ENCODE measurements at regions not wholly inside any gene's neighbourhood (a gene's known extent, or its start where the extent isn't known, plus 50 kb on each side); places are given as distances from the start of the nearest gene placed in this dataset.
"Not testable (repeated sequence)": the region's sequence is repeated elsewhere in the genome, so short reads cannot be mapped to it uniquely, and the experiment has no call there.

DNA sequence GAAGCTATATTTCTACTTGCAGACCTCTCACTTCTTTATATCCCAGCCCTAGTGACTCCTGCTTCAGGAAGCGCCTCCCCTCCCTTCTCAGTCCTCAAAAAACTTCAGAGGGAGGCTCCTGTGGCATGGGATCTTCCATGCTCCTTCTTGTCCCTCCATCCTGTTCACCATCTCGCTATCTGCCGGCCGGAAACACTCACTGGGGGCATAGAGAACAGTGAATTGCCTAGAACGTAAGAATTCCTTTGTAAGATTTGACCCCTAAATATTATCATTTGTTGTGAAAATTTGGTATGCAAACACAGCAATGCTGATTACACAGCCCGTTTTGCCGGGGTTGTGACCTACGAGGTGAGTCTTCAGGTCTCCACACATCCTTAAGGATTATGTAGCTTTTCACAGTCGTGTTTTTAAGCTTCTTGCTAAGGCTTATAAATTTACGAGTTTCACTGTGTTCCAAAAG, 218.7 kb upstream of the ATP10A start:
- no peak for DNase-seq (ENCODE audit: low spot score)

DNA sequence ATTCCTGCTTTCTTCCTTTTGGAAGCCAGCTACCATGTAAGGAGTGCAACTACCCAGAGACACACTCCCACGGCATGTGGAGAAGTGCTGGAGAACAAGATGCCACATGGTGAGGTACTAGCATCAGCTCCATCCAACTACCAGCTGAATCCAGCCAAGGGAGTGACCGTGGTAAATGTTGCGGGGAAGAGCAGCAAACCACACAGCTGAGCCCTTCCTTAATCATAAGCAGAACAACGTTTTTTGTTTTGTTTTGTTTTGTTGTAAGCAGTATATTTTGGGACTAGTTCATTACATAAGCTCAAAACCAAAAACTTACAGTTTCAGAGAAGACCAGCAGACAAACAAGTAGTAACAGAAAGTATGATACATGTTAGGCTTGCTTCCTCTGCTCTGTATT, 212.6 kb upstream of the ATP10A start:
- no peak for DNase-seq (ENCODE audit: low spot score)

DNA sequence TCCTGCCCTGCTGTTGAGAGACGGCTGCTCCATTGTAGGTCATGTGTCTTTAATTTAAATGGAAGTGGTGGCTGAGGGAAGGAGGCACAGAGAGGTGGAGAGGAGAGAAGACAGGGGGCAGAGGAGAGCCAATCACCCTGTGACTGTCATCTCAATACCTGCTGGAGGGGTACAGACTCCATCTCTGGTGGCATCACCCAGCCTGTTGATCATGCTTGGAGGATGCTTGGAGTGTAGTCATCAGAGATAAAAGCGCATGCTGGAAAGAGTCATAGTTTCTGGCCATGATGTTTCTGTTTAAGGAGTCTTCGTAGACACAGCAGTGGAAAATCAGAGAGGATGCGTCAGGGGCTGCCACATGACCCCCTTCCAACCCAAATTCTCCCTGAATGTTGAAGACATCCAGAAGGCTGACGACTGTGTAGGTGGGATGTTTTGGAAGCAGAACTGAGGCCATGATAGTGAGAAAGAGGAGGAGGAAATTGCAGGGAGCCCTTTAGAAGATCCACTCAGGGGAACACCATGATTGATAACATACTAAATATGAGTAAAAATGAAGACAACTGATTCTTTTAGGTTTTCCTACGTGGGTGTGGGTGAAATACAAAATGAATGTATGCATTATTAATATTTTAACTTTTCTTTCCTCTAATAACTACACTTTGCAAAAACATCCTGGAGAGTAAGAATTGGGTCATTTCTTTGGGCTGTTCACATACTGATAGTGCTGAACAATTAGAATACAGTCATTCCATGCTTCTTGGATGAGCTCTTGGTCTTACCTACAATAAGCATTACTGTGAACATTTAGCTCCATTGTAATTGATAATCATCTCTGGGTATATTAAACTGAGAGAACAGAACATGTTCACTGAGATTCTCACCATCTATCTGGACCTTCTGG, 210.6 kb upstream of the ATP10A start:
- DNase-seq (ENCODE audit: low spot score): no peak

DNA sequence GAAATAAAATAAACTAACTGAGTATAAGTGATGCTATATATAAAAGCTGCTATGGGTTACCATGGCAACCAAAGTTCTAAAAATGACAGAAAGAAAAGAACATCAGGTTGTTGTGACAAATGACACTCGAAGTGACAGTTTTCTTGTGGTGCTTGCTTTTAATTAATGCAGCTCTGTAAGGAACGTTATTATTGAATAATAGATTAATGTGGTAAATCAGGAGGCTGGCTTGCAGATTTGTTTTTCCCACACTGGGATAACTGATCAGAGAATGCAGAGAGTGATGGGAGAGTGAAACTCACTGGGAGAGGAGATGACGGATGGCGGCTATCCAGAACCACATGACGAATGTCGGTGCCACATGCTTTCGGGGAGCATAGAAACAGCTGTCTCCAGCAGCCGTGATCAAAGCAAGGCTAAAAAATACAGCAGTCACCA, 207.0 kb upstream of the ATP10A start:
- DNase-seq (ENCODE audit: low spot score): no peak

DNA sequence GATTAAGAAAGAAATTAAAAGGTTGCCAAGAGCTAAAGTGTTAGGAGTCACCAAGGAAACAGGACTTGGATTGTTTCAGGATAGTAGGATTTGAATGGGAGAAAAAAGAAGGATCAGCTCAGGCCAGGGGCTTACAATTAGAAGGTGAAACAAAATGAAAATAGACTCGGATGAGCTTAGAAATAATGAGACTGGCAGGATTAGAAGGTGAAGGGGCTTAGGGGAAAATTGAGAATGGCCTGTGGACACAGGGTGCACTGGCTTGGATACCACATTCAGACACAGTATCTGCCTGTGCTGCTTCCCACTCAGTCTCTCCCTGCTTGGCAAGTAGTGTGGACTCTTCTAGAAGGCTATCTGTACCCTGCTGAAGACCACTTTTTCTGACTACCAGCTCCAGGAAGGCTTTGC, 206.1 kb upstream of the ATP10A start:
- no peak for DNase-seq (ENCODE audit: low spot score)

DNA sequence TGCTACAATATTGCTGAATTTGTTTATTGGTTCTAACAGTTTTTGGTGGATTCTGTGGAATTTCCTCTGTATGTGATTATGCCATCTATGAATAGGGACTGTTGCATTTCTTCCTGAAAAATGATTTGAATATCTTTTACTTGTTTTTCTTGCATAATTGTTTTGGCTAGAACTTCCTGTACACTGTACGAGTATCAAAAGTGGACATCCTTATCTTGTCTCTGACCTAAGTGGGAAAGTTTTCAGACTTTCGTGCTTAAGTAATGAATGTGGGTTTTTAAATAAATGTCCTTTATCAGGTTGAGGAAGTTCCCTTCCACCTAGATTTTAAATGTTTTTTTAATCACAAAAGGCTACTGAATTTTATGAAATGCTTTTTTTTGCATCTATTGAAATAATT, 203.8 kb upstream of the ATP10A start:
- no peak for DNase-seq (ENCODE audit: low spot score)

DNA sequence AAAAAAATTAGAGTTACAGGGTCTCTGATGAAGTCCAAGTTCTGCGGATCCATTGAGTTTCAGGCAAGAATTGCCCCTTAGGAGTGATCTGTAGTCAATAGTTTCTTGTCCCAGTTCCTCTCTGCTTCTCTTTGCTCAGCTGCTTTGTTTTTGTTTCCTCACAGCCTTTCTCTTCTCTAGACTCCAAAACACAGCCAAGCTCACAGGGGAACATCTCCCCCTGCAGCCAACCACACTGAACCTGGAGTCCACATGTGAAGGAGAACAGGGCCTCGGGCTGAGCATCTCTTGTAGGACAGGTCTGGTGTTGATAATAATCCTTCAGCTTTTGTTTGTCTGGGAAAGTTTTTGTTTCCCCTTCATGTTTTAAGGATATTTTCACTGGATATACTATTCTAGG, 202.6 kb upstream of the ATP10A start:
- no peak for DNase-seq (ENCODE audit: low spot score)

DNA sequence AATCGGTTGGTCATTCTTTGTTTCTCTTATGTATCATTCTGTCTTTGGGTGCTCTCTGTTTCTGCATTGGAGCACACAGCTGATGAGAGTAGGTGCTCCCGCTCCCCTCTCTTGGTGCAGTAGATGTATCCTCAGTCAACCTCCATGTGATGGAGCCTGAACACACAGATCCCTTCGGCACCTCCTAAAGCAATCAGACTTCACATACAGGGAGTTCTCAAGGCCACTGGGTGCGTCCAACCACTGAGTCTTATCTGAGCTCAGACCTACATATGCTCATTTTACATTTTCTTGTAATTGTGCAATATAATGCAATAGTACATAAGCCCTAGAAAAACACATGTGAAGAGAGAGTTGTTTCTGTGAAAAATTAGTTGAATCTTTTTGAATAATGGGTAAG, 198.1 kb upstream of the ATP10A start:
- DNase-seq (ENCODE audit: low spot score): no peak

DNA sequence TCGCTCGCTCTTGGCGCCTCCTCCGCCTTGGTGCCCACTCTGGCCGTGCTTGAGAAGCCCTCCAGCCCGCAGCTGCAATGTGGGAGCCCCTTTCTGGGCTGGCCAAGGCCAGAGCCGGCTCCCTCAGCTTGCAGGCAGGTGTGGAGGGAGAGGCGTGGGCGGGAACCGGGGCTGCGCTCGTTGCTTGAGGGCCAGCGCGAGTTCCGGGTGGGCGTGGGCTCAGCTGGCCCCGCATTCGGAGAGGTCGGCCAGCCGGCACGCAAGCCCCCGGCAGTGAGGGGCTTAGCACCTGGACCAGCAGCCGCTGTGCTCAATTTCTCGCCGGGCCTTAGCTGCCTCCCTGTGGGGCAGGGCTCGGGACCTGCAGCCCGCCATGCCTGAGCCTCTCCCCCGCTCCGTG, 193.6 kb upstream of the ATP10A start:
- not testable (repeated sequence) for DNase-seq (ENCODE audit: low spot score)

DNA sequence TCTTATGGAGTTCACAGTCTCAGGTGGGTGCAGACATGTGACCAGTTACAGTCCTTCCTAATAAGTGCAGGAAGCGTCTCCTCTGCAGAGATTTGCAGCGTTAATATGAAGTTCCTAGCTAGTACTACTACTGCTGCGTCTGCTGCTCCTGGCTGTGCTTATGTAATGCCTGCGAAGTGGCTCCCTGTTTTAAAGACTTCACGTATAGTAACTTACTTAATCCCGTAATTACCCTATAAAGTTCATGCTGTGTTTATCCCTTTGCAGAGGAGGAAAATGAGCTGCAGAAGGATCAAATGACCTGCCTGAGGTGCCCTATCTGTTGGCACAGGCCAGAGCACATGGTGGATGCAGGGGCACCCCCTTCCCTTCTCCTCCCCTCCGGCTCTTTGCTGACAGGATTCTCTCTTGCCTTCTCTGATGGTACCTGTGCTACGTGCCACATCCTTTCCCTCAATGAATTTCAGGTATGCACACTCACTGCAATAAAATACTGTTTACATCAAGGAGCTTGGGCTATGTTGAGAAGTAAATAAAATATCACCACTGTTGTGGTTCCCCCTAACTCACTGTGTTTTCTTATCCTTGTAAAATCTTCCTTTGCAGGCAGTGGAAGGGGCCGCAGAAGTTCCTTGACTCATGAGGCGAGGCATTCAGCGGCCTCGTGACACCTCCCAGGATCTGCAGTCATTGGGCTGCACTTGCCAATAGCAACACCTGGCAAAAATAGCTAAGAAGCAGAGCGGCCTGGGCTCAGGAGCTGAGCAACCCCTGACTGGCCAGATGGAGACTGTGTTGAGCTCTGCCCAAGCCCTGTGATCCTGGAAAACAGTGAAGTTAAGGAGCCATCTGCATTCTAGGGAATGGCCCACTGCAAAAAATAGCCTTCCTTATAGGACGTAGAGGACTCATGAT, 188.9 kb upstream of the ATP10A start:
- DNase-seq (ENCODE audit: low spot score): peak; percentile 69

DNA sequence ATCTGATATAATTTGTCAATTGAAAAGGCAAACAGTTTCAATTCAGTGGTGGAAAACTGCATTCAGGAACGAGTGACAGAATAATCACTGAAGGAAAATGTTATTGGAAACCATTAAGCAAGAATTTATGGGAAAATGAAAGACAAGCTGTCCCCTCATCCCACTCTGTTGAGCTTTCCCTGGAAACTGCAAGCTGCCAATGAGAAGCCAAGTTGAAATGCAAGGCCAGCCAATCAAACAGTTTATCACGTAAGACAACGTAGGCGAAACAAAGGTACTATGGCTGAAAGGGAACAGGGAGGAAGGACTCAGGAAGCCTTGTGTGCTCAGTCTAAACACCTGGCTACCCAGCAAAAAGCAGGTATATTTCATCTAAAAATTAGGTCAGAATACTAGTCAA, 187.9 kb upstream of the ATP10A start:
- no peak for DNase-seq (ENCODE audit: low spot score)

DNA sequence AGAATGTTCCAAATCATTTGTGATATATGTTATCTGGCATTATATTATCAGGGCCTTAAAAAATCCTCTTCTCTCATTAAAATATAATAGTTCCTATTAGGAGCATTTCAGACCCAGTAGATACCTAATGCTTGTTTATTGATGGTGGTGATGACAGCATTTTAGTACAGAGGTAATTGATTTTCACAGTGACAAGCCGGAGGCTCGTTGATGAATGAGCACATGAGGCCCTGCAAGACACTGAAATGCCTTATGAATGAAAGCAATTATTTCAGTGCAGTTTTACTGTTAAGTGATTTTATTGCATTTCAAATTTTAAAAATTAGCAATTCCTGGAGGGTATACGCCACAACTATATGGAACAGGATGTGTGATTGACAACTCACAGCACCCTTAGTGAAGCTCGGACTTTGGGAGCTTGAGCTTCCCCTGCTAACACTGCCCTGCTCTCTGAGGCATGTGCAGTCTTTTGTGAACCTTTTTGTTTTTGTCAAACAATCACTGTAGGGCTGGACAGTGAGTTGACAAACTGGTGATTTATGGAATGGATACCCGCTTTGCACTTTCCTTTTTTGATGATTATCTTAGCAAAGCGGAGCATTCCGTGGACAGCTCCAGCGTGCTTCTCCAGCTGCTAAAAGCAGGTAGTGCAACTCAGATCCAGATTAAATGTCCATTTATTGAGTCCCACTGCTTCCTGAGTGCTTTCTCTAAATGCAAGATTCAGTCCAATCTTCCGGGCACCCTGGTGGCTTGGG, 187.0 kb upstream of the ATP10A start:
- DNase-seq (ENCODE audit: low spot score): no peak

DNA sequence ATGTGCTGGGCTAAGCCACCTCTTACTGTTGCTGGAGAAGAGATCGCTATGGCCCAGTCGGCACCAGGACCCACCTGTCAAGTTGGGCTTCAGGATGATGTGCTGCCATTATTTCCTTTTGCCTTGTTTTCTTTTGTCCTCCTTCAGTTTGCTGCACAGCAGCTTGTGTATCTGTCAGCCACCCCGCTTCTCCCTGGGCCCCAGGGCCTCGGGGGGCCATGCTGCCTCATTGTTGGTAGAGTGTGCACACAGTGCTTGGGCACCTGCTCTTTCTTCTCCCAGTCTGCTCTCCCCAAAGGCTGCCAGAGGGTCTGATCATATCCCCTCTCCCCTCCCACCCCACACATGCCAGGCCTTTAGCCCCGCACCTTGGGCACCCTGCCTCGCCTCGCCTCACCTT, 185.5 kb upstream of the ATP10A start:
- DNase-seq (ENCODE audit: low spot score): no peak

DNA sequence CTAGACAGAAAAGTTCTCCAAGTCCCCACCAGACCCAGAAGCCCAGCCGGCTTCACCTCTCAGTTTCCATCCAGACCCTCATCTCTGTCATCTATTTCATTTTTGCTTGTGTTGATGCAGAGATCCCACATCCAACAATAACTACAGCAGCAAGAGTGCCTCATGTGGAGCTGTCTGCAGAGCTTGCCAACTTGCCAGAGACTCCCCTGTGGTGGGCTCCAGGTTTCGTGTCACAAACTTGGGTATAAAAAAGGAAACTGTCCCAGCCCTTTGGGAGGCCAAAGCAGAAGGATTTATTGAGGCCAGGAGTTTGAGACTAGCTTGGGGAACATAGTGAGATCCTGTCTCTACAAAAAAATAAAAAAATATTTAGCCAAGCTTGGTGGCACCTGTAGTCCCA, 182.4 kb upstream of the ATP10A start:
- DNase-seq (ENCODE audit: low spot score): no peak

DNA sequence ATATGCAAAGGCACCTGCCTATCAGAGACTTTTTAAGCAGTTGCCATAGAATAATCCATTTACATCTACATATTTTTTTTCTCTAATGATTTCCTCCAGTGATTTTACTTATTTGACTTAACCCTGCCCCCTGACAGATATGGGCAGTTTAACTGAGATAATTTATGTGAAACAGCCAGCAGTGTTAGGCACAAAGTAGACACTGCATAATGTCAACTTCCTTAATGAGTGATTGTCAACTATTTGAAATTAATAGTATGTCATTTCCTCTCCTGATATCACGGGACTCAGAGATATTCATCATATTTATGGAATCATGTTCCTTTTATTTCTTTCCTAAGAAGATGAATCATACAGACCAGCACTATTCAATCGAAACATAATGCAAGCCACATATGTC, 179.9 kb upstream of the ATP10A start:
- no peak for DNase-seq (ENCODE audit: low spot score)

DNA sequence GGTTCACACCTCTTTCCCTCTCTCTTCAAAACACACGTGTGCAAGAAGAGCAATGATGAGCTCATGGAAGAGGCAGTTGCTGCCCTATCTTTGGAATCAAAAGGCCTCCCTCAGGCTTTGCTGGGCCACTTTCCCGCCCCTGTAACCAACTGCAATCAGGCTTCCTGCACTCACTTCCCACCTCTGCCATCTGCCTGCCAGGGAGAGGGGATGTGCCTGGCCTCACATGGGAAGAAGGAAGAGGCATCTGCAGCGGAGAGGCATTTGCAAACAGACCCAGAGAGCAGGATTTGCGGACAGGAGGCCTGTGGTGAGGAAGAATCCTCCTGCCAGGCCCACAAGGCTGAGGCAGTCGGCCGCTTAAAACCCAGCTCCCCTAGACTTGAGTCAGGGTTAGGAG, 175.6 kb upstream of the ATP10A start:
- DNase-seq (ENCODE audit: low spot score): no peak

DNA sequence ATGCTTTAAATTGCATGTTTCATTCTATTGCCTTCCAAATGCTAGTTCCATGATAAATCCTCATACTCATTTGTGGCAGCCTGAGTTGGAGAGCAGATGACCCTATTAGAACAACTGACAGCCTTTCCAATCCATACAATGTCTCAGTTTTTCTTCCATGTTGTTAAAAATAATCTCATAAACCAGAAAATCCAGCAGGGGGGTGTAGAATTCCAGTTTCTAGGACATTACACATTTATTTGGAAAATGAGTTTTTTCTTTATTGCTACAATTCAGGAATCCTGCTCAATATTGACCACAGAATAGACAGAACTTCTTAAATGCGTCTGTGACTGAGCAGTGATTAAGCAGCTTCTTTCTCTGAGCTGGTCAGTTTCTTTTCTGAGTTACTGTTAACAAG, 174.2 kb upstream of the ATP10A start:
- DNase-seq (ENCODE audit: low spot score): no peak

DNA sequence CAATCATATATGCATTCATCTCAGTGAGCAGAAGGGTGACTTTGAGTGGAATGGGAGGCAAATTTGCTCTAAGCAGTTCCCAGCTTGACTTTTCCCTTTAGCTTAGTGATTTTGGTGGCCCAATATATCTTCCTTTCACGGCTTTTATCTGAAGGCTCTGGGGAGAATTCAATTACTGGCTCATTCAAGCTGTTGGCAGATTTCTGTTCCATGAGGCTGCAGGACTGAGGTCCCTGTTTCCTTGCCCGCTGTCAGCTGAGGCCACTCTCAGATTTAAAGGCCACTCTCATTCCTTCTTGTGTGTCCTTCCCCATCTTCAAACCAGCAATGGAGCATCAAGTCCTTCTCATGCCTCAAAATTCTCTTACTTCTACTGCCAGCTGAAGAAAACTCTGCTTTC, 170.4 kb upstream of the ATP10A start:
- no peak for DNase-seq (ENCODE audit: low spot score)

DNA sequence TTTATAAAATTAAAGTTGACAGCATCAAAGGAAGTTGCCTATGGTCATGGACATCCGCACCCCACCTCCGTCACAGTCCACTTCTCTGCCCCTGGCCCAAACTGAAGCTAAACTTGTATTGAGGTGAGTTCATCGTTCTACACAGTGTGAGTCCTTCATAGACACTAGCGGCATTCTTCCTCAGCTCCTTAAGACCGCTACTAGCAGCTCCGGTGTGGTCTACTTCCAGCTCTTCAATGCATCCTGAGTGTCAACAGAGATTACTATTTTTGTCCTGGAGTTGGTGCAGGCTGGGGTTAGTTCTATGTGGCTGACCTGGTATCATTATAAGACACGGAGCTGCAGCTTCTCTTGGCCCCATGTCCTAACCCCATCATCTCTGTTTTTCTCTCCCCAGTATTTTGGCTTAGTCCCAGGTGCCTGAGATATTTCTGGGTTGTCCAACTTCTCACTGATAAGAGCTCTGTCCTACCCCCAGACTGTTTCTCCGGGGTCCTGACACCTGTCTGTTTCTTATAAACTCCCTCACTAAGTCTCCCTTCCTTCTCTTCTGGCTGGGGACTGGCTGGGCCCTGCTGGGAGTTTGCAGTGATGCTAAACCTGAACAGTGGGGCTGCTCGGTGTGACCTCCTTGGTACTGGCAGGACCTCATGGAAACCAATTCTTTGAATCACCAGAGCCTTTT, 169.2 kb upstream of the ATP10A start:
- DNase-seq (ENCODE audit: low spot score): no peak

DNA sequence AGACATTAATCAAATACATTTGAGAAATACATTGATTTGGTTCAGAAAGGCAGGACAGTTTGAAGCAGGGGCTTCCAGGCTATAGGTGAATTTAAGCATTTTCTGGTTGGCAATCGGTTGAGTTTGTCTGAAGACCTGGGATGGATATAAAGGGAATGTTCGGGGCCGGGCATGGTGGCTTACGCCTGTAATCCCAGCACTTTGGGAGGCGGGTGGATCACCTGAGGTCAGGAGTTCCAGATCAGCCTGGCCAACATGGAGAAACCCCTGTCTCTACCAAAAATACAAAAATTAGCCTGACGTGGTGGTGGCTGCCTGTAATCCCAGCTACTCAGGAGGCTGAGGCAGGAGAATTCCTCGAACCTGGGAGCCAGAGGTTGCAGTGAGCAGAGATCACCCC, 166.5 kb upstream of the ATP10A start:
- not testable (repeated sequence) for DNase-seq (ENCODE audit: low spot score)

DNA sequence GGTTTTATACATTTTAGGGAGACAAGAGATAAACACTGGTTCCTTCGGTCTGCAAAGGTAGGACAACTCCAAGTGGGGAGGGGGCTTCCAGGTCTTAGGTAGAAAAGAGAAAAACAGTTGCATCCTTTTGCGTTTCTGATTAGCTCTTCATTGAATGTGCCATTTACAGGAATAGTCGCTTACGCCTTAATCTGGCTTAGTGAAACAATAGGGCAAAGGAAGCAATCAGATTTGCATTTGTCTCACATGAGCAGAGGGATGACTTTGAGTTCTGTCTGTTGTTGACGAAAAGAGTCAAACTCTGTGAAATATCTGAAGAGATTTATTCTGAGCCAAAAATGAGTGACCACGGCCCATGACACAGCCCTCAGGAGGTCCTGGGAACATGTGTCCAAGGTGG, 166.0 kb upstream of the ATP10A start:
- DNase-seq (ENCODE audit: low spot score): no peak

All from H4 (cell line).